CD4-positive, alpha-beta T cell treated with Interferon gamma for 1 hour (primary cell): ENCODE measurements at regions not wholly inside any gene's neighbourhood (a gene's known extent, or its start where the extent isn't known, plus 50 kb on each side); places are given as distances from the start of the nearest gene placed in this dataset.

Source experiments
- DNase-seq: peaks from one replicate; pipeline ENCODE4 v3.0.0-alpha.2; 2020

DNA sequence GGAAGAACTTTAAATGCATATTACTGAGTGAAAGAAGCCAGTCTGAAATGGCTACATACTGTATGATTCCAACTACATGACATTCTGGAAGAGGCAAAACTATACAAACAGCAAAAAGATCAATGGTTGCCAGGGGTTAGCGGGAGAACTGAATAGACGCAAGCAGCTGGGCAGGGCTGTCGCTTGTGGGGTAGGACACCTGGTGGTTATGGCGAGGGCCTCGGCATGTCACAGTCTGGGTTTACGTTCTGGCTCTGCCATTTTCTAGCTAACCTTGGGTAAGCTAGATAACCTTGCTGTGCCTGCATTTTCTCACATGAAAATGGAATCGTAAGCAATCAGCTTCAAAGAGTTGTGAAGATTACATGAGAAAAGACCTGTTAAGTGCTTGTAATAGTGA, 55.2 kb upstream of the SYT13 start:
- DNase-seq: no peak

DNA sequence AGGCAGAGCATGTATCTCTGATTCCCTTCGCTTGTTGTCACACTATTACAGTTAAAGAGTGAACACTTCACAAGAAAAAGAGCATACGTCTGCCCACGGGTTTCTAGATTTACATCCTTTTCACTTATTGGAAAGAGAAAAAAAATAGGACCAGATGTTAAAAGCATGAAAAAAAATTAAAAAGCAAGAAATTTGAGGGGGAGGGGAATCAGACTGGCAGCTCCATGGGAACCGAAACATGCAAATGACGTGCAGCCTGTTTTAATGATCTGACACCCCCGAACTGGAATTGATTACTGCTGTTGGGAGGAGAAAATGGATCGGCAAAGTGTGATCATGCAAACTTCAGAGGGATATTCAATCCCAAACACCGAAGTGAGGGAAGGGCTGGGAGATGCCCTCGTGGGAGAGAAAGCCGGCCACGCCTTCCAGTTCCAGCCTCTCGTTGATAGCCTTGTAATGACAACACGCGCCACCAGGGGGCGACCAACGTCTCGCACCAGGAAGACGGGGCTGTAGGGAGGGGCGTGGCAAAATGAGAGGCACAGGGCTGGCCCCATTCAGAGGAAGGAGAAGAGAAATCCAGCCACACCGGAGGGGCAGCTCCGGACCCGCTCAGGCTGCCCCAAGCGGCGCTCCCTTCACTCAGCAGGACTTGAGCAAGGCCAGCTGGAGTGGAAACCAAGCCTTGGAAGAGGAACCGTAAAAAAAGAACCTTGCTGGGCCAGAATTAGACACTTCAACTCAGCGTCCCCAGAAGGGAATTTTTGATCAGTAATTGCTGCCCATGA, 53.8 kb upstream of the SYT13 start:
- DNase-seq: peak; percentile 87

DNA sequence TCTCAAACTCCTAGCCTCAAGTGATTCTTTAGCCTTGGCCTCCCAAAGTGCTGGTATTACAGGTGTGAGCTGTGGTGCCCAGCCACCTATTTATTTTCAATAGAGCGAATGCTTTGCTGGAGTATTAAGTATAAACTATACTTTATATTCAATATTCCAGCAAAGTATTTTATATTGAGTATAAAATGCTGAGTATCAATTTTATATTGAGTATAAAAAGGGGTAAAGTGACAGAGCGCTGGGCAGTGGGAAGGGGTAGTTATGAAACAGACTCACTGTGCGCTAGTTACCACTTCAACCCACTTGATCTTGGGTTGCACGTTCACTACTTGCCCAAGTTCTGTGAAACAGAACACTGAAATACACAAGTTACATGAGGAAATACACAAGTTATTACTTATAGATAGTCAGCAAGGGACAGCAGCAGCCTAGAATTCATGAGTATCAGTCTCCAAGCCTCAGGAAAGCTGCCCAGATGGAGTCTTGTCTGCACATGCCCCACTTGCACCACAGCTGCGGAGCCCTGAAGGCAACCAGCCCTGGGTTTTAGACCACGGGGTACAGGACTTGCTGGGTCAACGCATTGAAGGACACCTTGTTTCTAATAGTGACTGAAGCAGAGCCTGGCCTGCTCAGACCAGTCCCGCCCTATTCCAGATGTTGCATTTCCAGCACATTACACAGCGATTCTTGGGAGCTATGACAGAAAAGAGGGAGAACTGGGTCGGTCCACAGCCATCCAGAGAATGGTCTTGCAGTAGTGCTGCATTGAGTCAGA, 51.6 kb upstream of the SYT13 start:
- no peak for DNase-seq

- no peak for DNase-seq
These were observed 50.0 kb upstream of the SYT13 start for GRCh38 chr11:45336136-45336535.
